Embryonic facial prominence (tissue), 1 donor: ENCODE measurements at regions not wholly inside any gene's neighbourhood (a gene's known extent, or its start where the extent isn't known, plus 50 kb on each side); places are given as distances from the start of the nearest gene placed in this dataset.
A peak's percentile ranks its signal among the peaks of the same experiment; 100 is the strongest.

ENCODE experiments used
- DNase-seq: peaks from one replicate; pipeline ENCODE4 v3.0.0-alpha.2; 2016; ENCODE audit errors: extremely low spot score

- no peak for DNase-seq
These were observed 157.6 kb upstream of the GSE1 start for GRCh38 chr16:85455534-85455933.

- no peak for DNase-seq
These were observed 155.8 kb upstream of the GSE1 start for GRCh38 chr16:85457366-85457765.

GRCh38 chr16:85458968-85459367 lies 154.2 kb upstream of the GSE1 start:
- DNase-seq = no peak

- no peak for DNase-seq
These were observed 153.4 kb upstream of the GSE1 start for GRCh38 chr16:85459529-85460251.

GRCh38 chr16:85460252-85461021 lies 152.7 kb upstream of the GSE1 start:
- DNase-seq = no peak

GRCh38 chr16:85461022-85461813 lies 151.9 kb upstream of the GSE1 start:
- no peak for DNase-seq

GRCh38 chr16:85461814-85462713 lies 151.1 kb upstream of the GSE1 start:
- DNase-seq = peak; percentile 28

GRCh38 chr16:85462714-85463611 lies 150.2 kb upstream of the GSE1 start:
- DNase-seq = no peak

GRCh38 chr16:85463672-85464382 lies 149.3 kb upstream of the GSE1 start:
- DNase-seq = no peak

GRCh38 chr16:85464383-85465305 lies 148.5 kb upstream of the GSE1 start:
- no peak for DNase-seq

- no peak for DNase-seq
These were observed 147.5 kb upstream of the GSE1 start for GRCh38 chr16:85465328-85466303.

GRCh38 chr16:85466304-85466700 lies 146.8 kb upstream of the GSE1 start:
- no peak for DNase-seq

GRCh38 chr16:85466989-85467388 lies 146.1 kb upstream of the GSE1 start:
- no peak for DNase-seq

GRCh38 chr16:85469929-85470590 lies 143.1 kb upstream of the GSE1 start:
- no peak for DNase-seq

- DNase-seq = no peak
These were observed 142.2 kb upstream of the GSE1 start for GRCh38 chr16:85470873-85471272.

- no peak for DNase-seq
These were observed 141.4 kb upstream of the GSE1 start for GRCh38 chr16:85471469-85472431.
